ENCODE measurements at regions not wholly inside any gene's neighbourhood (a gene's known extent, or its start where the extent isn't known, plus 50 kb on each side); places are given as distances from the start of the nearest gene placed in this dataset.

GRCh38 chr15:66935688-66936087 is 129.7 kb upstream of the SMAD3 start:
- ChIA-PET CTCF (no interaction called here), POLR2A (no interaction called here)
- Histone ChIP-seq H3K36me3 (ENCODE audit: control insufficient read depth, insufficient read depth, low read length) (no peaks in the 10 kb centered on the region), H3K27me3 (replicated peaks; ENCODE audit: control insufficient read depth, insufficient read depth, low read length) (no peaks in the 10 kb centered on the region), H3K4me3 (ENCODE audit: low read depth, low read length) (no peak overlapping the region), H3K4me1 (peaks cover 31% of the 10 kb centered on the region), H3K9me3 (peaks cover 14% of the 10 kb centered on the region)
- intact Hi-C loops (cut with micrococcal nuclease; ENCODE audit: unreplicated experiment): no loop called here
- peak overlapping the region; percentile 16 for H3K27ac Mint-ChIP-seq (ENCODE audit: unreplicated experiment)
- H3K27me3 Mint-ChIP-seq (ENCODE audit: insufficient read depth, unreplicated experiment): no peaks in the 10 kb centered on the region
- no peak overlapping the region for H3K4me3 Mint-ChIP-seq (ENCODE audit: unreplicated experiment)
- peaks cover 26% of the 10 kb centered on the region for H3K4me1 Mint-ChIP-seq (ENCODE audit: low read depth, unreplicated experiment)
- TF ChIP-seq CTCF (IDR thresholded peaks at IDR 0.05; ENCODE audit: insufficient read depth in 1 of 2, low read depth in 1 of 2, low read length in 1 of 2, severe bottlenecking in 1 of 2, unreplicated experiment in 1 of 2): no peak
- peaks cover under 1% of the 10 kb centered on the region for H3K36me3 Mint-ChIP-seq (ENCODE audit: insufficient read depth, unreplicated experiment)
- peak in 1 of 2 experiments; percentile 7 for DNase-seq
- no TSS peak for BruUV-seq (replicated peaks)
- H3K9me3 Mint-ChIP-seq (ENCODE audit: unreplicated experiment): peaks cover 17% of the 10 kb centered on the region

- Histone ChIP-seq H3K4me3 (ENCODE audit: low read depth, low read length) (no peak overlapping the region), H3K27me3 (replicated peaks; ENCODE audit: control insufficient read depth, insufficient read depth, low read length) (no peaks in the 10 kb centered on the region), H3K4me1 (peaks cover 25% of the 10 kb centered on the region), H3K36me3 (ENCODE audit: control insufficient read depth, insufficient read depth, low read length) (no peaks in the 10 kb centered on the region), H3K9me3 (peaks cover 14% of the 10 kb centered on the region)
- ChIA-PET CTCF (no interaction called here), POLR2A (no interaction called here)
- Mint-ChIP-seq H3K4me3 (ENCODE audit: unreplicated experiment) (no peak overlapping the region), H3K36me3 (ENCODE audit: insufficient read depth, unreplicated experiment) (peaks cover 6% of the 10 kb centered on the region), H3K9me3 (ENCODE audit: unreplicated experiment) (peaks cover 17% of the 10 kb centered on the region), H3K27me3 (ENCODE audit: insufficient read depth, unreplicated experiment) (no peaks in the 10 kb centered on the region), H3K4me1 (ENCODE audit: low read depth, unreplicated experiment) (peaks cover 20% of the 10 kb centered on the region), H3K27ac (ENCODE audit: unreplicated experiment) (peak overlapping the region; percentile 16)
- no peak for TF ChIP-seq CTCF (IDR thresholded peaks at IDR 0.05; ENCODE audit: insufficient read depth in 1 of 2, low read depth in 1 of 2, low read length in 1 of 2, severe bottlenecking in 1 of 2, unreplicated experiment in 1 of 2)
- peak in 1 of 2 experiments; percentile 15 for DNase-seq
- intact Hi-C loops (cut with micrococcal nuclease; ENCODE audit: unreplicated experiment): no loop called here
- no TSS peak for BruUV-seq (replicated peaks)
These were observed 129.1 kb upstream of the SMAD3 start for GRCh38 chr15:66936109-66936860.

- intact Hi-C loops (cut with micrococcal nuclease; ENCODE audit: unreplicated experiment): no loop called here
- peak in 1 of 2 experiments; percentile 16 for DNase-seq
- Histone ChIP-seq H3K4me1 (peaks cover 18% of the 10 kb centered on the region), H3K4me3 (ENCODE audit: low read depth, low read length) (no peak overlapping the region), H3K9me3 (peaks cover 14% of the 10 kb centered on the region), H3K36me3 (ENCODE audit: control insufficient read depth, insufficient read depth, low read length) (no peaks in the 10 kb centered on the region), H3K27me3 (replicated peaks; ENCODE audit: control insufficient read depth, insufficient read depth, low read length) (no peaks in the 10 kb centered on the region)
- Mint-ChIP-seq H3K27me3 (ENCODE audit: insufficient read depth, unreplicated experiment) (no peaks in the 10 kb centered on the region), H3K4me3 (ENCODE audit: unreplicated experiment) (no peak overlapping the region), H3K27ac (ENCODE audit: unreplicated experiment) (no peak overlapping the region), H3K9me3 (ENCODE audit: unreplicated experiment) (peaks cover 17% of the 10 kb centered on the region), H3K36me3 (ENCODE audit: insufficient read depth, unreplicated experiment) (peaks cover 6% of the 10 kb centered on the region), H3K4me1 (ENCODE audit: low read depth, unreplicated experiment) (peaks cover 13% of the 10 kb centered on the region)
- ChIA-PET POLR2A (no interaction called here), CTCF (interaction anchor here (0.8 kb wide), 1 partner anchor 10 kb away, joined by 4 read pairs; no protein-coding TSS in a partner anchor)
- no TSS peak for BruUV-seq (replicated peaks)
- TF ChIP-seq CTCF (IDR thresholded peaks at IDR 0.05; ENCODE audit: insufficient read depth in 1 of 2, low read depth in 1 of 2, low read length in 1 of 2, severe bottlenecking in 1 of 2, unreplicated experiment in 1 of 2): no peak
These were observed 128.4 kb upstream of the SMAD3 start for GRCh38 chr15:66936861-66937582.

Measured in Caco-2 (cell line).